Left lung (tissue), 4 donors: ENCODE measurements at regions not wholly inside any gene's neighbourhood (a gene's known extent, or its start where the extent isn't known, plus 50 kb on each side); places are given as distances from the start of the nearest gene placed in this dataset.

Experiments used
- ATAC-seq: fragments of 200-7000 bp; cut with Tn5 transposase; one replicate; pipeline ENCODE4 v1.9.1; 2020; ENCODE audit warnings: moderate library complexity
- DNase-seq, 4 donors: peaks; one replicate each; pipeline ENCODE4 v3.0.0-alpha.2; 2013 to 2020
- H3K27ac ChIP-seq, 2 donors: fragments of 200-600 bp; sonication (generic) in 1 of 2; one replicate each; pipeline versions ENCODE4 v1.5.0 to v1.8.0; 2020 to 2021
- H3K27me3 ChIP-seq, 2 donors: fragments of 200-600 bp; sonication (generic) in 1 of 2; one replicate each; pipeline versions ENCODE4 v1.5.0 to v1.8.0; 2020 to 2021
- H3K36me3 ChIP-seq, 2 donors: fragments of 200-600 bp; sonication (generic) in 1 of 2; one replicate each; pipeline versions ENCODE4 v1.5.0 to v1.8.0; 2020 to 2021
- H3K4me1 ChIP-seq, 2 donors: fragments of 200-600 bp; one replicate each; pipeline ENCODE4 v1.8.0; 2021
- H3K4me3 ChIP-seq, 2 donors: fragments of 200-600 bp; sonication (generic) in 1 of 2; one replicate each; pipeline versions ENCODE4 v1.5.0 to v1.8.0; 2020 to 2021; ENCODE audit warnings: mild to moderate bottlenecking in 1 of 2
- H3K9me3 ChIP-seq, 2 donors: fragments of 200-600 bp; sonication (generic) in 1 of 2; one replicate each; pipeline versions ENCODE4 v1.5.0 to v1.8.0; 2020 to 2021
- CTCF ChIP-seq, 2 donors: fragments of 200-600 bp; sonication (generic) in 1 of 2; IDR thresholded peaks; one replicate each; pipeline versions ENCODE4 v1.5.0 to v1.8.0; 2021; ENCODE audit warnings: antibody characterized with exemption in 2 of 2
- intact Hi-C, 2 donors: fragments of 100-400 bp; cut with DNase I; formaldehyde crosslinking; loops; one replicate each; pipeline versions ENCODE4 v1.11.2 to v1.14.2; 2022
- donor health status: DM: no; HTN: yes; CAD: no.
- donor health status: DM: no; HTN: no; CAD: no.

GRCh38 chr6:149147938-149148718 is 169.4 kb upstream of the TAB2 start:
- Histone ChIP-seq H3K27ac (no peak overlapping the region), H3K4me1 (no peaks in the 10 kb centered on the region), H3K9me3 (no peaks in the 10 kb centered on the region), H3K36me3 (no peaks in the 10 kb centered on the region), H3K27me3 (no peaks in the 10 kb centered on the region), H3K4me3 (no peak overlapping the region)
- ATAC-seq (no peak), DNase-seq (no peak)
- intact Hi-C loops: no loop called here
- no peak for TF ChIP-seq CTCF (IDR thresholded peaks at IDR 0.05)

GRCh38 chr6:149149653-149150052 is 167.9 kb upstream of the TAB2 start:
- ATAC-seq: no peak
- no peaks in the 10 kb centered on the region for H3K36me3 ChIP-seq
- H3K4me1 ChIP-seq: no peaks in the 10 kb centered on the region
- no peak overlapping the region for H3K4me3 ChIP-seq
- H3K27ac ChIP-seq: no peak overlapping the region
- DNase-seq: no peak
- TF ChIP-seq CTCF (IDR thresholded peaks at IDR 0.05): no peak
- H3K9me3 ChIP-seq: no peaks in the 10 kb centered on the region
- H3K27me3 ChIP-seq: no peaks in the 10 kb centered on the region
- intact Hi-C loops: no loop called here

DNA sequence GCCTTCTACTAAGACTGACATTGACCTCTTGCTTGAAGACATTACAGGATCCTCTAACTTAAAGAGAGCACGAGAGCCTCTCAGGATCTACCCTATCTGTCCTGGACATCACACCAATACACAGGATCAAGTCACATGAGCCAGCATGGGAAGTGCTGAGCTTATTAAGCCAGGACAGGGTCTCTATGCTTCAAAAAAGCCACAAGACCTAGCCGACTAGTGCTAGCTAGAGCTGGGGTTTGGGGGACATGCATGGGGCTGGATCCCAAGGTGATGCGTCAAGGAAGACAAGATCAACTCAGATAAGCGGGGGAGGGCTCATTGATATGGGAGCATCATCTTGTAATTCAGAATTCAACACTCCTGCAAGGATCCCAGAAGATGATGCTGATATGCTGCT is 167.2 kb upstream of the TAB2 start:
- no peak overlapping the region for H3K27ac ChIP-seq
- H3K4me1 ChIP-seq: no peaks in the 10 kb centered on the region
- no peak for DNase-seq
- H3K4me3 ChIP-seq: no peak overlapping the region
- H3K9me3 ChIP-seq: no peaks in the 10 kb centered on the region
- H3K36me3 ChIP-seq: no peaks in the 10 kb centered on the region
- intact Hi-C loops: no loop called here
- no peak for ATAC-seq
- no peak for TF ChIP-seq CTCF (IDR thresholded peaks at IDR 0.05)
- no peaks in the 10 kb centered on the region for H3K27me3 ChIP-seq

DNA sequence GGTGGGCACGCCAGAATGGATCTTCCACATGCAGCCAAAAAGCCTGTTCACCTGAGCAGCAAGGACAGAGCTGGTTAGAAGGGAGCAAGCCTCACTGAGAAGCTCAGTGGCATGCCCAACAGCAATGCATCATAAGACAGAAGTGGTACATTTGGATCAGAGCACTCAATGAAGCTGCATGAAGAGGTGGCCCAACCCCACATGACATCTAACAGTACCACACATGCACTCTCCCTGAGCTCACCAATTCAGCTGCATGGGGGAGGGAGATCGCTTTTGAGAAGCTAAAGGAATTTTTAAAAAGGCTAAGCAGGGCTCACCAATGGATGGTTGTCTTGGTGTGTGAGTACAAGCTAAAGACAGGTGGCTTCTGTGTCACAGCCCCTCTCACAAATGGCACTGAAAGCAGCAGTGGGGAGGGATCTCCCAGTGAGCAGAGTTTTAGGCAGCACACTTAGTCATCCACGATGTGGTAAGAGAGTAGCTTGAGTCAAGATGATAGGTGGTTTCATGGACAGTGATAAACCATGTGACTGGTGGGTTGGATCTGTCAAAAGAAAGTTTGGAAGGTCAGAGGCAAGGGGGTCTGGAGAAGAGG is 166.6 kb upstream of the TAB2 start:
- no peak overlapping the region for H3K27ac ChIP-seq
- ATAC-seq (no peak), DNase-seq (no peak)
- intact Hi-C loops: no loop called here
- H3K9me3 ChIP-seq: no peaks in the 10 kb centered on the region
- H3K36me3 ChIP-seq: no peaks in the 10 kb centered on the region
- H3K4me1 ChIP-seq: no peaks in the 10 kb centered on the region
- no peak for TF ChIP-seq CTCF (IDR thresholded peaks at IDR 0.05)
- H3K27me3 ChIP-seq: no peaks in the 10 kb centered on the region
- H3K4me3 ChIP-seq: no peak overlapping the region

- intact Hi-C loops: no loop called here
- no peak for TF ChIP-seq CTCF (IDR thresholded peaks at IDR 0.05)
- ATAC-seq (no peak), DNase-seq (no peak)
- Histone ChIP-seq H3K4me1 (no peaks in the 10 kb centered on the region), H3K4me3 (no peak overlapping the region), H3K27ac (no peak overlapping the region), H3K36me3 (no peaks in the 10 kb centered on the region), H3K9me3 (no peaks in the 10 kb centered on the region), H3K27me3 (no peaks in the 10 kb centered on the region)
Observed at GRCh38 chr6:149152521-149152920, 165.0 kb upstream of the TAB2 start.
